Right lung (tissue), 2 donors: ENCODE measurements at regions not wholly inside any gene's neighbourhood (a gene's known extent, or its start where the extent isn't known, plus 50 kb on each side); places are given as distances from the start of the nearest gene placed in this dataset.
"Not testable (repeated sequence)": the region's sequence is repeated elsewhere in the genome, so short reads cannot be mapped to it uniquely, and the experiment has no call there.

Experiments used
- DNase-seq, 2 donors: peaks; one replicate each; pipeline ENCODE4 v3.0.0-alpha.2; 2013

DNA sequence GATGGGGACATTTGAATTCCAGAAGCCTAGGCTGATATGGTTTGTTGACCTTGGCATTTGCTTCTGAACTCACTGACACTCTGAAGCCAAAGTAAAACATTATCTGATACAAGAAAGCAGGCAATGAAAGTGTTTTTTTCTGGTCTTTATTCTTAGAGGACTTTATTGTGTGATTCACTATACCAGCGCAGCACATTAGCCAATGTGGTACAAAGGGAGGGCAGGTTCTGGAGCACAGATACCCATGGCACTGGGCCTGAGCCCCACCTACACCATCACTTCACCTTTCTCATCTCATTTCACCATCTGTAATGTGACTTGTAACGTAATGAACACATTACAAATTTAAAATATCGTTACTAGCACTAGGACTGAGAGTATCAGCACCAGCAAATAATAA lies 89.7 kb upstream of the ZNF366 start:
- no peak for DNase-seq

DNA sequence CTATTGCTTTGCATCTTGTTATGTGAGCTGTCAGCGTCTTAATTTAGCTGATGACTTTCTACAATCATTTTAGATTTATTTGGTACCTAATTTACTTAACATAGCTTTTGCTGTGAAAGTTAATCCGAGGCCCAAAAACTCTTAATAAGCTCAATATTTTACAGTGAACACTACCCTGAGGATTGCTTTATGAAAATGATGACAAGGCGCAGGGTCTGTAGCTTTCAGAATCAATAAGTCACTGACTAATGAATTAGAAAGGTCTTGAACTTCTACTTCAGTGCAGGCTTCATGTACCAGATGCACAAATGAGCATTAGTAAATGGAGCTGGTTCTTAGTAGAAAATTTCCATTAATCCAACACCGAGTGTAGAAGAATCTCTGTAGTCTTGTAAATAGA lies 81.4 kb upstream of the ZNF366 start:
- DNase-seq = no peak

- DNase-seq = no peak
Measured at GRCh38 chr5:72587661-72588308, 80.6 kb upstream of the ZNF366 start.

DNA sequence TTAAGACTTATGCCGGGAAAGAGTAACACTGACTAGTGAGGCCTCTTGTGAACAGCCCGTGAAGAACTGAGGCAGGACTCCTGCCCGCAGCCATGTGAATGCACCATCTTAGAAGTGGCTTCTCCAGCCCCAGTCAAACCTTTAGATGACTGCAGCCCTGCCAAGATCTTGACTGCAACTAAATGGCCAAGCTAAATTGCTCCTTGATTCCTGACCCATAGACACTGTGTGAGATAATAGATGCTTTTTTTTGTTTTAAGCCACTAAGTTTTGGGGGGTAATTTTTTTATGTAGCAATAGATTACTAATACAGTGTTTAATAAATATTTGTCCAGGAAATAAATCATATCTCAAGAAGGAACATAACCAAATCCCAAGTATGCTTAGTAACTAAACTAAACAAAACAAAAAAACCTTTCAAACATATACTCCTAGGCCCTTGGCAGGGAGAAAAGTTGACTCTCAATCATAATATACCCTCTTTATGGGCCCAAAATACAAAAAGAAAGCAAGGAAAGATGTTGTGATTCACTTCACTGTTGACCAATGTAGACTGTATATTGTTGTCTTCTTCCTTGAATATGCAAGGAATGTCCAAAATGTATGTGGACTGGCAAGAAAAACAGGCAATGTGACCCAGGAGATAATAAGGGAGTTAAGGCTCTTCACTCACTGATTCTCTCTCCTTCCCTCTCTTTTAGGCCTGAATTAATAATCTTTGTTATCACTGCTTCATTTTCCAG lies 79.7 kb upstream of the ZNF366 start:
- no peak for DNase-seq

- no peak for DNase-seq
Measured at GRCh38 chr5:72584466-72584865, 77.3 kb upstream of the ZNF366 start.

DNA sequence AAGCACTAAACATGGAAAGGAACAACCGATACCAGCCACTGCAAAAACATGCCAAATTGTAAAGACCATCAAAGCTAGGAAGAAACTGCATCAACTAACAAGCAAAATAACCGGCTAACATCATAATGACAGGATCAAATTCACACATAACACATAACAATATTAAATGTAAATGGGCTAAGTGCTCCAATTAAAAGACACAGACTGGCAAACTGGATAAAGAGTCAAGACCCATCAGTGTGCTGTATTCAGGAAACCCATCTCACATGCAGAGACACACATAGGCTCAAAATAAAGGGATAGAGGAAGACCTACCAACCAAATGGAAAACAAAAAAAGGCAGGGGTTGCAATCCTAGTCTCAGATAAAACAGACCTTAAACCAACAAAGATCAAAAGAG lies 72.1 kb upstream of the ZNF366 start:
- DNase-seq = not testable (repeated sequence)

GRCh38 chr5:72572236-72572765 lies 65.1 kb upstream of the ZNF366 start:
- DNase-seq = no peak

- DNase-seq = no peak
Measured at GRCh38 chr5:72569408-72569944, 62.3 kb upstream of the ZNF366 start.

GRCh38 chr5:72566746-72567145 lies 59.5 kb upstream of the ZNF366 start:
- DNase-seq = no peak

GRCh38 chr5:72565513-72566289 lies 58.5 kb upstream of the ZNF366 start:
- no peak for DNase-seq

GRCh38 chr5:72562717-72563116 lies 55.5 kb upstream of the ZNF366 start:
- no peak for DNase-seq

- no peak for DNase-seq
Measured at GRCh38 chr5:72561148-72561972, 54.1 kb upstream of the ZNF366 start.

DNA sequence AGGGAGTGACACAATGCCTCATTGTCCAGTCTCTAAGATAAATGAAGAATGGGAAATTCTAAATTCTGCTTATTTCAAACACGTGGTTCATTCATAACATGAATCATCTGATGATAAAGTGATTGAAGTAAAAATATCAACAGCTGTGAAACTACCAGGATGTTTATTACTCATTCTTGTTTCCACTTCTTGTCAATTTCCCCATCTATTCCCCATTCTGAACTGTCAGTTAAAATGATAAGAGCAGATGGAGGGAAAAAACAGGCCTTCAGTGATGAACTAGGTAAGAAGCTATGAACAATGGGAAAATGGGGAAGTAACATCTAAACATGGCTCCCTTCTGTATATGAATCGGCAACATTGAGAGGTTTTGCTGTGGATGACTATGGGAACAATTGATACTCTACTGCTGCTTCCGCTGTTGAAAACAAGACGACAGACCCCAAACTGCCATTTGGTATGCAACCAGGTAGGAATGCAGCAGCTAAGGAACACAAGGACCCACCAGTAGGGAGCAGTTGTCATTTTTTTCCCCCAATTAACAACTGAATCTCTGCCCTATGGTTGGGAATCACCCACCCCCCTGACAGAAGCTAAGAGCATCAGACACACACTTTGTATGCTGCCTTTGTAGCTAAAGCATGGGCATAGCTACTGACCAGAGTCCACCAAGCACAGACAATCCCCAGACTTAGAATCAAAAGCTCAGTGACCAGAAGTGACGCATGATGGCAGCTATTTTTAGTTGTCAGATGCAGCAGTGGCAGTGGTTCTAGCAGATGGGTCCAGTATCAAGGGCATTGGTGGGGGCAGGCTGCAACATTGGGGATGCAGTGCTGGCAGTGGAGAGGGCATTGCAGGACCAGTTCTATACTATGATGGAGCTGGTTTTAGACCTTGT lies 52.9 kb upstream of the ZNF366 start:
- DNase-seq = no peak

DNA sequence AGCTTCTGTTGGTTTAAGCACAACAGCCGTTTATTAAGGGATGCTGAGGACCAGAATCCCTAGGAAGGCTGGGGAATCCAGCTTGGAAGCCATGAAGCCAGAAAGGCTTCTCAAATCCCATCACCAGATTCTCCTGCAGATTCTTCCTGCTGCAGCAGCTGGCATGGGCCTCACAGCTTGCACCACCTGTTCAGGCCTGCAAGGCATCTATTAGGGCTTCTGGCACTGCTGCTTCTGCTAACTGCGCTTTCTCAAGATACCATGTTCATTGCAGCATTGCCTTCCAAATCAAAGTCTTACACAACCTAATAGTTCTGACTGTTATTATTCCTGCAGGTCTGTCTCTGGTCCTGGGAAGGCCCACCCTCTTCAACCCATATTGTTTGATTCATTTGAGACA lies 51.2 kb upstream of the ZNF366 start:
- no peak for DNase-seq

DNA sequence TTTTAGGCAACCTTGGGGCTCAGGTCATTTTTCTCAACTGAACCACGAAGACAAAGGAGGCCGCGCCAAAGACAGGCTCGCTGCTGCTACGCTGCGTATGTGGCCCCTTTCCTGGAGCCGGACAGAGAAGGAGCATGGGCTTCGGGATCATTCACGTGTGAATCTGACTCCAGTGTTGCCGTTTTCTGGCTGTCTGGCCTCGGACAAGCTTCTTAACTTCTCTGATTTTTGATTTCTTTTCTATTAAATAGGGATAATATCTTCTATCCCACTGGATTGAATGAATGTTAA lies 50.8 kb upstream of the ZNF366 start:
- no peak for DNase-seq

DNA sequence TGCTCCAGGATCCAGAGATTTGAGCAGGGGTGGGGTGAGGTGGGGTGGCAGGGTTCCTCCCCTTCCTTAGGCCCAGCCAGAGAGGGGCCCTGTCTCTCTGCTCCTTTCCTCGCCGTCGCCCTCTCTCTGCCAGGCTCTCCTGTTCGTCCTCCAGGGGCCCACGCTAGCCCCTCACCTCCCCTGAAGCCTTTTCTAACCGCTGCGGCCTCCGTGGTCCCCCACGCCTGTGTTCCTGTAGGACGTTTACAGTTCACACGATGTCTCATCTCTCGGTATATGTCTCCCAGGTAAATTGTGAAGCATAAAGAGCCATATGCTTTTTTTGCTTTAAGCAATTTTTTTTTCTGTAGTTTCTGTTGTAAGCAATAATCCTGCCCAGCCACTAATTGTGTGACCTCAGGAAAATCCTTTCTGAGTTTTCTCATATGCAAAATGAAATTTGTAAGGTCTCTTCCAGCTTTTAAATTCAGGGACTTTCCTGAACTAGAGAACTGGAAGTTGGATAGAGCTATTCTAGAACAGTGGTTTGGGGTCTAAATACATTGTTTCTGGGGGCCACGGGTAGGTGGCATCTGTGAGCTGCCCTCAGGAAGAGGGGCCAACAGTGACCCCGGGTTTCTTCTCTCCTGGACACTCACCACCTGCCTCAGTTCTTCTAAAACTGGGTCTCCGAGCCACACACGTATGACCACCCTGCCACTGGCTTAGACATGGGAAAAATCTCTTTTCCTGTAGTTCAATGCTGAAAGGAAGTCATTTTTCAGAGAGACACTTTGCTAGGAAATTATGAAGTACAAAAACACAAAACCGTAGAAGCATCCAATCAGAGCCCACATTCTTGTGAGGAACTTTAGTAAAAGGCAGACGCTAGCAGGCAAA lies 50.2 kb upstream of the ZNF366 start:
- no peak for DNase-seq
